ENCODE measurements at regions not wholly inside any gene's neighbourhood (a gene's known extent, or its start where the extent isn't known, plus 50 kb on each side); places are given as distances from the start of the nearest gene placed in this dataset.

GRCh38 chr2:7724336-7724735, 807.1 kb downstream of the RNF144A start:
- WGBS, 2 experiments (ENCODE audit: insufficient coverage in 1 of 2, insufficient read length in 1 of 2), result 48 to 69% methylated on average over 5 of the region's 5 CpGs
- peaks cover 27% of the 10 kb centered on the region for H3K4me1 Mint-ChIP-seq
- no peak for TF ChIP-seq CTCF (conservative IDR thresholded peaks at IDR 0.05)

GRCh38 chr2:7725171-7725849, 808.1 kb downstream of the RNF144A start:
- H3K4me1 ChIP-seq (ENCODE audit: control insufficient read depth, insufficient read depth, low read length), result peaks cover 2% of the 10 kb centered on the region
- H3K9ac ChIP-seq (ENCODE audit: extremely low read depth, low read length, poor library complexity, severe bottlenecking), result no peak overlapping the region
- H3K9me3 ChIP-seq (ENCODE audit: control insufficient read depth, low read length), result no peaks in the 10 kb centered on the region
- Mint-ChIP-seq H3K4me1 (peaks cover 27% of the 10 kb centered on the region), H3K36me3 (ENCODE audit: low read depth) (no peaks in the 10 kb centered on the region), H3K4me3 (no peak overlapping the region), H3K27me3 (ENCODE audit: insufficient read depth) (peaks cover 78% of the 10 kb centered on the region), H3K9me3 (no peaks in the 10 kb centered on the region), H3K27ac (no peak overlapping the region)
- DNase-seq, result peak; percentile 67
- peaks cover 83% of the 10 kb centered on the region for H3K27me3 ChIP-seq (ENCODE audit: control insufficient read depth, insufficient read depth, low read length, poor library complexity, severe bottlenecking)
- H3K4me3 ChIP-seq (ENCODE audit: low read length), result peak overlapping the region; percentile 4
- 66 to 70% methylated on average over 8 to 9 of the region's 9 CpGs for WGBS, 2 experiments (ENCODE audit: insufficient coverage in 1 of 2, insufficient read length in 1 of 2)
- no peak overlapping the region for H3K27ac ChIP-seq (ENCODE audit: low read depth, low read length)
- no peaks in the 10 kb centered on the region for H3K36me3 ChIP-seq (ENCODE audit: control insufficient read depth, insufficient read depth, low read length)
- TF ChIP-seq CTCF (conservative IDR thresholded peaks at IDR 0.05), result no peak

More at GRCh38 chr2:7724336-7724735, 807.1 kb downstream of the RNF144A start:
- DNase-seq, result peak; percentile 63
- H3K36me3 Mint-ChIP-seq (ENCODE audit: low read depth), result no peaks in the 10 kb centered on the region
- no peak overlapping the region for H3K4me3 Mint-ChIP-seq
- Histone ChIP-seq H3K9me3 (ENCODE audit: control insufficient read depth, low read length) (no peaks in the 10 kb centered on the region), H3K36me3 (ENCODE audit: control insufficient read depth, insufficient read depth, low read length) (no peaks in the 10 kb centered on the region), H3K27ac (ENCODE audit: low read depth, low read length) (no peak overlapping the region), H3K4me3 (ENCODE audit: low read length) (no peak overlapping the region), H3K4me1 (ENCODE audit: control insufficient read depth, insufficient read depth, low read length) (peaks cover 2% of the 10 kb centered on the region), H3K9ac (ENCODE audit: extremely low read depth, low read length, poor library complexity, severe bottlenecking) (no peak overlapping the region), H3K27me3 (ENCODE audit: control insufficient read depth, insufficient read depth, low read length, poor library complexity, severe bottlenecking) (peaks cover 83% of the 10 kb centered on the region)
- H3K27me3 Mint-ChIP-seq (ENCODE audit: insufficient read depth), result peaks cover 78% of the 10 kb centered on the region
- no peaks in the 10 kb centered on the region for H3K9me3 Mint-ChIP-seq
- H3K27ac Mint-ChIP-seq, result no peak overlapping the region

- Mint-ChIP-seq H3K9me3 (no peaks in the 10 kb centered on the region), H3K27me3 (ENCODE audit: insufficient read depth) (peaks cover 79% of the 10 kb centered on the region), H3K4me1 (peaks cover 27% of the 10 kb centered on the region), H3K4me3 (no peak overlapping the region), H3K36me3 (ENCODE audit: low read depth) (no peaks in the 10 kb centered on the region), H3K27ac (no peak overlapping the region)
- no peak overlapping the region for H3K4me3 ChIP-seq (ENCODE audit: low read length)
- H3K27ac ChIP-seq (ENCODE audit: low read depth, low read length), result no peak overlapping the region
- H3K9me3 ChIP-seq (ENCODE audit: control insufficient read depth, low read length), result no peaks in the 10 kb centered on the region
- H3K27me3 ChIP-seq (ENCODE audit: control insufficient read depth, insufficient read depth, low read length, poor library complexity, severe bottlenecking), result peaks cover 83% of the 10 kb centered on the region
- DNase-seq, result no peak
- no peaks in the 10 kb centered on the region for H3K36me3 ChIP-seq (ENCODE audit: control insufficient read depth, insufficient read depth, low read length)
- no peak overlapping the region for H3K9ac ChIP-seq (ENCODE audit: extremely low read depth, low read length, poor library complexity, severe bottlenecking)
- H3K4me1 ChIP-seq (ENCODE audit: control insufficient read depth, insufficient read depth, low read length), result peaks cover 2% of the 10 kb centered on the region
- no peak for TF ChIP-seq CTCF (conservative IDR thresholded peaks at IDR 0.05)
- 70% methylated on average over 1 of the region's 1 CpG for WGBS, 2 experiments (ENCODE audit: insufficient coverage in 1 of 2, insufficient read length in 1 of 2)
These were observed 808.6 kb downstream of the RNF144A start for GRCh38 chr2:7725850-7726242.

Data from endodermal cell (in vitro differentiated cells).